ENCODE measurements at regions not wholly inside any gene's neighbourhood (a gene's known extent, or its start where the extent isn't known, plus 50 kb on each side); places are given as distances from the start of the nearest gene placed in this dataset.
"Not testable (repeated sequence)": the region's sequence is repeated elsewhere in the genome, so short reads cannot be mapped to it uniquely, and the experiment has no call there.

- H3K9me3 ChIP-seq (ENCODE audit: control insufficient read depth, low read length, poor library complexity, severe bottlenecking), result no peaks in the 10 kb centered on the region
These were observed 215.9 kb downstream of the EXOC5 start for GRCh38 chr14:57052705-57053302.

GRCh38 chr14:57051633-57052032 is 217.1 kb downstream of the EXOC5 start:
- DNase-seq (no peak), ATAC-seq (no peak)
- Mint-ChIP-seq H3K27me3 (peaks cover 4% of the 10 kb centered on the region), H3K4me1 (peaks cover 2% of the 10 kb centered on the region), H3K36me3 (ENCODE audit: low read depth) (no peaks in the 10 kb centered on the region), H3K27ac (no peak overlapping the region), H3K4me3 (no peak overlapping the region)
- no peaks in the 10 kb centered on the region for H3K9me3 ChIP-seq (ENCODE audit: control insufficient read depth, low read length, poor library complexity, severe bottlenecking)

More at GRCh38 chr14:57052705-57053302, 215.9 kb downstream of the EXOC5 start:
- Mint-ChIP-seq H3K4me3 (no peak overlapping the region), H3K27ac (no peak overlapping the region), H3K27me3 (peaks cover 4% of the 10 kb centered on the region), H3K4me1 (peaks cover 2% of the 10 kb centered on the region), H3K36me3 (ENCODE audit: low read depth) (no peaks in the 10 kb centered on the region)
- DNase-seq, result no peak
- no peak for ATAC-seq

GRCh38 chr14:57049848-57050247 is 218.9 kb downstream of the EXOC5 start:
- DNase-seq, result no peak
- no peak overlapping the region for H3K27ac Mint-ChIP-seq
- ATAC-seq, result no peak
- H3K4me3 Mint-ChIP-seq, result no peak overlapping the region
- H3K36me3 Mint-ChIP-seq (ENCODE audit: low read depth), result no peaks in the 10 kb centered on the region
- peaks cover 4% of the 10 kb centered on the region for H3K27me3 Mint-ChIP-seq
- H3K4me1 Mint-ChIP-seq, result peaks cover 2% of the 10 kb centered on the region
- no peaks in the 10 kb centered on the region for H3K9me3 ChIP-seq (ENCODE audit: control insufficient read depth, low read length, poor library complexity, severe bottlenecking)

GRCh38 chr14:57046175-57046574 is 222.5 kb downstream of the EXOC5 start:
- DNase-seq, result no peak
- no peak overlapping the region for H3K27ac Mint-ChIP-seq
- no peaks in the 10 kb centered on the region for H3K4me1 Mint-ChIP-seq
- ATAC-seq, result no peak
- no peaks in the 10 kb centered on the region for H3K9me3 ChIP-seq (ENCODE audit: control insufficient read depth, low read length, poor library complexity, severe bottlenecking)
- no peaks in the 10 kb centered on the region for H3K36me3 Mint-ChIP-seq (ENCODE audit: low read depth)
- no peaks in the 10 kb centered on the region for H3K27me3 Mint-ChIP-seq
- no peak overlapping the region for H3K4me3 Mint-ChIP-seq

- not testable (repeated sequence) for H3K4me1 Mint-ChIP-seq; DNase-seq; H3K36me3 Mint-ChIP-seq (ENCODE audit: low read depth); ATAC-seq; H3K4me3 Mint-ChIP-seq; H3K9me3 ChIP-seq (ENCODE audit: control insufficient read depth, low read length, poor library complexity, severe bottlenecking); H3K27ac Mint-ChIP-seq; H3K27me3 Mint-ChIP-seq
These were observed 224.4 kb downstream of the EXOC5 start for GRCh38 chr14:57044101-57044973.

- H3K27ac Mint-ChIP-seq, result no peak overlapping the region
- no peaks in the 10 kb centered on the region for H3K4me1 Mint-ChIP-seq
- peaks cover 5% of the 10 kb centered on the region for H3K27me3 Mint-ChIP-seq
- peaks cover 2% of the 10 kb centered on the region for H3K36me3 Mint-ChIP-seq (ENCODE audit: low read depth)
- ATAC-seq (peak; percentile 54), DNase-seq (no peak)
- H3K4me3 Mint-ChIP-seq, result no peak overlapping the region
- H3K9me3 ChIP-seq (ENCODE audit: control insufficient read depth, low read length, poor library complexity, severe bottlenecking), result no peaks in the 10 kb centered on the region
These were observed 228.4 kb upstream of the OTX2 start for GRCh38 chr14:57038689-57039088.

- Mint-ChIP-seq H3K27ac (no peak overlapping the region), H3K4me3 (no peak overlapping the region), H3K4me1 (no peaks in the 10 kb centered on the region), H3K36me3 (ENCODE audit: low read depth) (peaks cover 3% of the 10 kb centered on the region), H3K27me3 (peaks cover 9% of the 10 kb centered on the region)
- ATAC-seq (no peak), DNase-seq (no peak)
- no peaks in the 10 kb centered on the region for H3K9me3 ChIP-seq (ENCODE audit: control insufficient read depth, low read length, poor library complexity, severe bottlenecking)
These were observed 221.2 kb upstream of the OTX2 start for GRCh38 chr14:57031474-57031873.

- ATAC-seq, result no peak
- Mint-ChIP-seq H3K36me3 (ENCODE audit: low read depth) (peaks cover 3% of the 10 kb centered on the region), H3K4me1 (no peaks in the 10 kb centered on the region), H3K27ac (no peak overlapping the region), H3K4me3 (no peak overlapping the region), H3K27me3 (peaks cover 9% of the 10 kb centered on the region)
- no peaks in the 10 kb centered on the region for H3K9me3 ChIP-seq (ENCODE audit: control insufficient read depth, low read length, poor library complexity, severe bottlenecking)
- DNase-seq, result no peak
These were observed 219.5 kb upstream of the OTX2 start for GRCh38 chr14:57029620-57030253.

GRCh38 chr14:57025456-57025855 is 215.2 kb upstream of the OTX2 start:
- H3K9me3 ChIP-seq (ENCODE audit: control insufficient read depth, low read length, poor library complexity, severe bottlenecking), result no peaks in the 10 kb centered on the region
- no peaks in the 10 kb centered on the region for H3K36me3 Mint-ChIP-seq (ENCODE audit: low read depth)
- H3K27ac Mint-ChIP-seq, result no peak overlapping the region
- no peaks in the 10 kb centered on the region for H3K27me3 Mint-ChIP-seq
- ATAC-seq (no peak), DNase-seq (no peak)
- H3K4me3 Mint-ChIP-seq, result no peak overlapping the region
- no peaks in the 10 kb centered on the region for H3K4me1 Mint-ChIP-seq

- Mint-ChIP-seq H3K27me3 (no peaks in the 10 kb centered on the region), H3K27ac (no peak overlapping the region), H3K4me1 (no peaks in the 10 kb centered on the region), H3K4me3 (no peak overlapping the region), H3K36me3 (ENCODE audit: low read depth) (no peaks in the 10 kb centered on the region)
- H3K9me3 ChIP-seq (ENCODE audit: control insufficient read depth, low read length, poor library complexity, severe bottlenecking), result no peaks in the 10 kb centered on the region
- DNase-seq (no peak), ATAC-seq (no peak)
These were observed 212.3 kb upstream of the OTX2 start for GRCh38 chr14:57022608-57023007.

GRCh38 chr14:57018065-57018464 is 207.8 kb upstream of the OTX2 start:
- Mint-ChIP-seq H3K4me1 (no peaks in the 10 kb centered on the region), H3K4me3 (no peak overlapping the region), H3K27me3 (no peaks in the 10 kb centered on the region), H3K27ac (no peak overlapping the region), H3K36me3 (ENCODE audit: low read depth) (no peaks in the 10 kb centered on the region)
- ATAC-seq, result no peak
- no peaks in the 10 kb centered on the region for H3K9me3 ChIP-seq (ENCODE audit: control insufficient read depth, low read length, poor library complexity, severe bottlenecking)
- DNase-seq, result no peak

- H3K4me1 Mint-ChIP-seq, result peaks cover 4% of the 10 kb centered on the region
- ATAC-seq (no peak), DNase-seq (no peak)
- H3K4me3 Mint-ChIP-seq, result no peak overlapping the region
- no peak overlapping the region for H3K27ac Mint-ChIP-seq
- H3K27me3 Mint-ChIP-seq, result peaks cover 8% of the 10 kb centered on the region
- H3K9me3 ChIP-seq (ENCODE audit: control insufficient read depth, low read length, poor library complexity, severe bottlenecking), result no peaks in the 10 kb centered on the region
- H3K36me3 Mint-ChIP-seq (ENCODE audit: low read depth), result no peaks in the 10 kb centered on the region
These were observed 203.7 kb upstream of the OTX2 start for GRCh38 chr14:57013987-57014386.

- Mint-ChIP-seq H3K27me3 (peaks cover 27% of the 10 kb centered on the region), H3K4me1 (peaks cover 7% of the 10 kb centered on the region), H3K36me3 (ENCODE audit: low read depth) (no peaks in the 10 kb centered on the region), H3K27ac (no peak overlapping the region), H3K4me3 (no peak overlapping the region)
- DNase-seq (no peak), ATAC-seq (no peak)
- peaks cover 3% of the 10 kb centered on the region for H3K9me3 ChIP-seq (ENCODE audit: control insufficient read depth, low read length, poor library complexity, severe bottlenecking)
These were observed 199.6 kb upstream of the OTX2 start for GRCh38 chr14:57009585-57010515.
